ENCODE measurements at regions not wholly inside any gene's neighbourhood (a gene's known extent, or its start where the extent isn't known, plus 50 kb on each side); places are given as distances from the start of the nearest gene placed in this dataset.

DNA sequence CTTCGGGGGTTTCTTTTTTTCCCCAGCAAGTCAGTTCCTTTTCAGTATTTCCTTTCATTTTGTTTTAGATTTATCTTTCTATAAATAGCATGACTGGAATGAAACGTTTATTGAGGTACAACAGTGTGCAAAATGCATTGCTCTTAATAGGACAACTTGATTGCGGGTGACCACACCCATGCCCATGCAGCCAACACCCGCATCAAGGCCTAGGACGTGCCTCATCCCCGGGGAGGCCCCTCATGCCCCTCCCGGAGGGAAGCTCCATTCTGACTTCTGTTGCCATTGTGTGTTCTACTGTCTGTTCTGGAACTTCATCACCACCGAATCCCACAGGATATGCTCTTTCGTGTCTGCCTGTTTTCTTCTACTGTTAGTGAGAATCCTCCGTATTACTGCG lies 82.2 kb downstream of the RPS6KA4 start:
- TF ChIP-seq, protein P1, sequence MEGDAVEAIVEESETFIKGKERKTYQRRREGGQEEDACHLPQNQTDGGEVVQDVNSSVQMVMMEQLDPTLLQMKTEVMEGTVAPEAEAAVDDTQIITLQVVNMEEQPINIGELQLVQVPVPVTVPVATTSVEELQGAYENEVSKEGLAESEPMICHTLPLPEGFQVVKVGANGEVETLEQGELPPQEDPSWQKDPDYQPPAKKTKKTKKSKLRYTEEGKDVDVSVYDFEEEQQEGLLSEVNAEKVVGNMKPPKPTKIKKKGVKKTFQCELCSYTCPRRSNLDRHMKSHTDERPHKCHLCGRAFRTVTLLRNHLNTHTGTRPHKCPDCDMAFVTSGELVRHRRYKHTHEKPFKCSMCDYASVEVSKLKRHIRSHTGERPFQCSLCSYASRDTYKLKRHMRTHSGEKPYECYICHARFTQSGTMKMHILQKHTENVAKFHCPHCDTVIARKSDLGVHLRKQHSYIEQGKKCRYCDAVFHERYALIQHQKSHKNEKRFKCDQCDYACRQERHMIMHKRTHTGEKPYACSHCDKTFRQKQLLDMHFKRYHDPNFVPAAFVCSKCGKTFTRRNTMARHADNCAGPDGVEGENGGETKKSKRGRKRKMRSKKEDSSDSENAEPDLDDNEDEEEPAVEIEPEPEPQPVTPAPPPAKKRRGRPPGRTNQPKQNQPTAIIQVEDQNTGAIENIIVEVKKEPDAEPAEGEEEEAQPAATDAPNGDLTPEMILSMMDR (IDR thresholded peaks at IDR 0.05; ENCODE audit: insufficient read depth, low read depth, low read length, missing control alignments) = no peak
- no peak for DNase-seq (ENCODE audit: low read depth)
- H3K4me3 ChIP-seq (ENCODE audit: low read length) = no peak overlapping the region

- TF ChIP-seq, protein P1 (IDR thresholded peaks at IDR 0.05; ENCODE audit: insufficient read depth, low read depth, low read length, missing control alignments) = no peak
- no peak for DNase-seq (ENCODE audit: low read depth)
- no peak overlapping the region for H3K4me3 ChIP-seq (ENCODE audit: low read length)
Observed at GRCh38 chr11:64443001-64443400, 84.0 kb downstream of the RPS6KA4 start.

- TF ChIP-seq, protein P1 (IDR thresholded peaks at IDR 0.05; ENCODE audit: insufficient read depth, low read depth, low read length, missing control alignments) = no peak
- no peak overlapping the region for H3K4me3 ChIP-seq (ENCODE audit: low read length)
- peak; percentile 47 for DNase-seq (ENCODE audit: low read depth)
Observed at GRCh38 chr11:64444838-64445441, 86.0 kb downstream of the RPS6KA4 start.

DNA sequence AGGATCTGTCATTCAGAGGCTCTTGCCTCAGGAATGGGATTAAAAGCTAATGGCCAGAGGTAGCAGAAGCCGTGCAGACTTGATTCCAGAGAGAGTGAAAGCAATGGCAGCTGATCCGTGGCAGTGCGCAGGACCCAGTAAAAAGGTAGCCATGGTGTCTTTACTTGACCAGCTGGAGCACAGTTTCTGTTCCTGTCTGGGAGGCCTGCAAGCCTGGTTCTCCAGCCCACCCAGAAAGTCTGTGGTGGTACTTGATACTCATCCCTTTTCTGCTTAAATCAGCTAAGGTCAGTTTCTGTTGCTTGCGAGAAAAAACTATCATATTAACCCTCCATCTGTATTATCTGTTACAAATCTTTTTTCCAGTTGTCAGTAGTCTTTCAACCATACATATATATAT lies 86.7 kb downstream of the RPS6KA4 start:
- no peak overlapping the region for H3K4me3 ChIP-seq (ENCODE audit: low read length)
- TF ChIP-seq, protein P1 (IDR thresholded peaks at IDR 0.05; ENCODE audit: insufficient read depth, low read depth, low read length, missing control alignments) = no peak
- DNase-seq (ENCODE audit: low read depth) = no peak

DNA sequence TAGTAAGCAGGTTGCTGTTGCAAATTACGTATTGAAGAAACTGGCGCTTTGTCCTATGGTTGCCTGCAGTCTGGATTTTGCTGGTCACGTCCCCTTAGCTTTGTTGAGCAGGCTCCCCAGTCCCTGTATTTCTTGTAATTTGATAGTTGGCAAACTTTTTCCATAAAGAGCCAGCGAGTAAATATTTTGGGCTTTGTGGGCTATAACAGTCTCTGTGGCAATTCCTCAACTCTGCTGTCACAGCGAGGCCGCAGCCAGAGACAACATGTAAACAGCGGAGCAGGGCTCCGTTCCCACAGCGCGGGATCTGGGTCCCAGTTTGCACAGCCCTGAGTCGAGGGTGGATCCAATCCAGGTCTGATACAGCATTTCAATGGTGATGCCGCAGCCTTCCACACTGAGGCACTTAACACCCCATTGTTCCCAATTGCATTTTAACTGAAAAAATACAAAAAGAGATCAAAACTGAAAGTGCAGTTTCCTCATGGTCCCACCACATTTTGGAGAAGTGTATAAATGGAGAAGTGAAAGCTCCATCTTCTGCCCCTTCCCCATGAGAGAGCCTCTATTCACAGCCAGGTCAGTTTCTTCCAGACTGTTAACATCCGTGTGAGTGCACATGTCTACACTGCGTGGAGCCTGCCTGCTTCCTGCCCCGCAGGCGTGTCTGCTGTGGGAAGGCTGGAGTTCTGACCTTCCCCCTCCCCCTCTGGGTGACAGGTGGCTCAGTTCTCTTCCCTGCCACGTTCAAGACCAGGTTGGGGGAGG lies 89.1 kb downstream of the RPS6KA4 start:
- H3K4me3 ChIP-seq (ENCODE audit: low read length) = no peak overlapping the region
- DNase-seq (ENCODE audit: low read depth) = no peak
- TF ChIP-seq, protein P1 (IDR thresholded peaks at IDR 0.05; ENCODE audit: insufficient read depth, low read depth, low read length, missing control alignments) = no peak

DNA sequence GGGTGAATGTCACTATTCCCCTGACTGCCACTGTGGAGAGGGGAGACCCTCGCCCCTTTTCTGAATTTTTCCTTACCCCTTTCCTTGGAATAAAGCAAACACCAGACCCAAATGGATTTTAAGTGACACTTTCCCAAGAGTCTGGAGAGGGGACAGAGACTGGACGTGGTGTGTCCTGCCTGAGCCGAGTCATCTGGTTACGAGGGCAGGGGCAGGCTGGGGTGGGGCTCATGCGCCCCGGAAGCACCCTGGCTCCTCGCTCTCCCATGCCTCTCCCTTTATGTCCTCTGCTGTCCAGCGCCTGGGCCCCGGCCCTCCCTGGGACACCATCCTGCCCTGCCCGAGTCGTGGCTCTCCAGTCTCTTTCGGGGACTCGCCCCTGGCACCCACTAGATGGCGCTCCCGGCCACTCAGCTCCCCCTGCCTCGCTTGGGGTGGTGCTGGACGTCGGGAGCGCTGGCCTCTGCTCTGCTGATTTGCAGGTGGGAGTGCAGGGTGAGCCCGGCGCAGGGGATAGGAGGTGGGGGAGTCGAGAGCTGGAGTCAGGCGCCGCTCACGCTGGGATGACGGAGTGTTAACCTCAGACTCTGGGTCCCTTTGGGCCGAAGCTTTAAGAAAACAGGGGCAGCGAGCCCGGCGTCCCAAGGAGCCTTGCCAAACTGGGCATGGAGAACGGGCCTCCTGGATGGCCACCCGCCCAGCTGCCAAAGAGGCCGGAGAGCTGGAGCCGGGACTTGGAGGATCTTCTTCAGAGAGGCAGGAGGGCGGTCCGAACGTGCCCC lies 89.8 kb downstream of the RPS6KA4 start:
- no peak overlapping the region for H3K4me3 ChIP-seq (ENCODE audit: low read length)

More for the DNA sequence above, 89.8 kb downstream of the RPS6KA4 start:
- DNase-seq (ENCODE audit: low read depth) = peak; percentile 68
- TF ChIP-seq, protein P1 (IDR thresholded peaks at IDR 0.05; ENCODE audit: insufficient read depth, low read depth, low read length, missing control alignments) = peak; percentile 78

All from epithelial cell of esophagus (primary cell).